Astrocyte (in vitro differentiated cells and primary cell): ENCODE measurements at regions not wholly inside any gene's neighbourhood (a gene's known extent, or its start where the extent isn't known, plus 50 kb on each side); places are given as distances from the start of the nearest gene placed in this dataset.

Experiments used
- DNase-seq: peaks from one replicate; pipeline ENCODE4 v3.0.0-alpha.2; 2010; ENCODE audit warnings: low read depth
- FAIRE-seq: peaks from 2 replicates; lab custom pipeline; 2011; peaks lifted over from hg19 to GRCh38; lab: Jason Lieb, UNC
- H2AFZ ChIP-seq: 2 replicates; pipeline ENCODE4 v1.6.0; 2012; ENCODE audit warnings: low read depth, low read length, inconsistent platforms
- H3K27ac ChIP-seq: 2 replicates; pipeline ENCODE4 v1.5.1; 2011; ENCODE audit warnings: low read depth, low read length, inconsistent platforms
- H3K27me3 ChIP-seq: 2 replicates; pipeline ENCODE4 v1.6.0; 2011; ENCODE audit warnings: low read length, inconsistent platforms; ENCODE audit not compliant: insufficient read depth
- H3K36me3 ChIP-seq: 2 replicates; pipeline ENCODE4 v1.5.1; 2011; ENCODE audit warnings: low read length, inconsistent platforms; ENCODE audit not compliant: insufficient read depth
- H3K4me1 ChIP-seq: 2 replicates; pipeline ENCODE4 v1.5.1; 2011; ENCODE audit warnings: low read length, inconsistent platforms; ENCODE audit not compliant: insufficient read depth
- H3K4me2 ChIP-seq: 2 replicates; pipeline ENCODE4 v1.6.0; 2012; ENCODE audit warnings: low read length, inconsistent platforms
- H3K4me3 ChIP-seq: 2 replicates; pipeline ENCODE4 v1.5.1; 2011; ENCODE audit warnings: low read depth, mild to moderate bottlenecking, low read length, inconsistent platforms; ENCODE audit not compliant: insufficient read depth
- H3K79me2 ChIP-seq: 2 replicates; pipeline ENCODE4 v1.6.0; 2012; ENCODE audit warnings: mild to moderate bottlenecking, low read length, inconsistent platforms; ENCODE audit not compliant: insufficient read depth
- H3K9ac ChIP-seq: 2 replicates; pipeline ENCODE4 v1.6.0; 2012; ENCODE audit warnings: mild to moderate bottlenecking, low read length, inconsistent platforms
- H3K9me3 ChIP-seq: 2 replicates; pipeline ENCODE4 v1.5.1; 2012; ENCODE audit warnings: low read depth, mild to moderate bottlenecking, low read length, inconsistent platforms; ENCODE audit not compliant: insufficient read depth
- H4K20me1 ChIP-seq: 2 replicates; pipeline ENCODE4 v1.6.0; 2012; ENCODE audit warnings: low read length, inconsistent platforms; ENCODE audit not compliant: insufficient read depth
- H3K27ac Mint-ChIP-seq: one replicate; pipeline ENCODE4 v1.8.0; 2021; ENCODE audit warnings: mild to moderate bottlenecking, mixed read lengths; ENCODE audit not compliant: unreplicated experiment
- H3K27me3 Mint-ChIP-seq: one replicate; pipeline ENCODE4 v1.8.0; 2021; ENCODE audit warnings: low read depth, mixed read lengths; ENCODE audit not compliant: unreplicated experiment
- H3K36me3 Mint-ChIP-seq: one replicate; pipeline ENCODE4 v1.8.0; 2021; ENCODE audit warnings: low read depth, mixed read lengths; ENCODE audit not compliant: unreplicated experiment
- H3K4me1 Mint-ChIP-seq: one replicate; pipeline ENCODE4 v1.8.0; 2021; ENCODE audit warnings: low read depth, mixed read lengths; ENCODE audit not compliant: unreplicated experiment
- H3K4me3 Mint-ChIP-seq: one replicate; pipeline ENCODE4 v1.8.0; 2021; ENCODE audit warnings: mild to moderate bottlenecking, moderate library complexity, mixed read lengths; ENCODE audit not compliant: unreplicated experiment
- H3K9me3 Mint-ChIP-seq: one replicate; pipeline ENCODE4 v1.8.0; 2021; ENCODE audit warnings: mild to moderate bottlenecking, mixed read lengths; ENCODE audit not compliant: unreplicated experiment
- CTCF ChIP-seq: IDR thresholded peaks from 2 replicates; pipeline ENCODE4 v1.5.1; 2011; ENCODE audit warnings: low read depth, mild to moderate bottlenecking, inconsistent platforms, low read length, moderate library complexity; ENCODE audit not compliant: insufficient read depth
- EZH2 ChIP-seq: IDR thresholded peaks from 2 replicates; pipeline ENCODE4 v1.6.1; 2012; ENCODE audit warnings: mild to moderate bottlenecking, low read length, inconsistent platforms; ENCODE audit not compliant: insufficient read depth

DNA sequence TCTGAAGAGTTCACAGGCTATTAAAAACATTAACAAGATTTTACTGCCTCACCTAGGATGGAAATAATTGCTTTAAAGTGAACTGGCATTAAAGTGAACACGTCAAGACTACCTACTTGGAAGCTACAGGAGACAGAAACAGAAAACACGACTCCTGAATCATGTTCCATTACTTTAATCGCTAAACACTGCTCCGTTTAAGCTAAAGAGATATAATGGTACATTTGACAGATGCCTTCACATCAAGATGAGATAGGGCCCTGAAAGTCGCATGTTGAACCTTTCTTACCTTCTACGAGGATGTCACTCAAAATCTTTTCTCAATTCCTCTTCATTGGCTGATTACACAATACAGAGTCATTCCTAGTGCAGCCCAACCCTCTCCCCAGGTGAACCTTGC lies 206.3 kb upstream of the GATB start:
- Mint-ChIP-seq H3K27me3 (no peaks in the 10 kb centered on the region), H3K27ac (no peak overlapping the region), H3K9me3 (peaks cover 2% of the 10 kb centered on the region), H3K4me3 (no peak overlapping the region), H3K4me1 (peaks cover 3% of the 10 kb centered on the region), H3K36me3 (no peaks in the 10 kb centered on the region)
- DNase-seq (no peak), FAIRE-seq (no peak)
- Histone ChIP-seq H3K36me3 (no peaks in the 10 kb centered on the region), H2AFZ (no peak overlapping the region), H4K20me1 (no peaks in the 10 kb centered on the region), H3K9me3 (no peaks in the 10 kb centered on the region), H3K4me1 (no peaks in the 10 kb centered on the region), H3K9ac (no peak overlapping the region), H3K4me2 (no peak overlapping the region), H3K27ac (no peak overlapping the region), H3K4me3 (no peak overlapping the region), H3K79me2 (no peaks in the 10 kb centered on the region), H3K27me3 (no peaks in the 10 kb centered on the region)
- TF ChIP-seq CTCF (no peak), EZH2 (no peak)

- peaks cover 3% of the 10 kb centered on the region for H3K27me3 ChIP-seq
- no peaks in the 10 kb centered on the region for H3K79me2 ChIP-seq
- peaks cover 5% of the 10 kb centered on the region for H3K4me1 Mint-ChIP-seq
- no peak overlapping the region for H3K9ac ChIP-seq
- no peaks in the 10 kb centered on the region for H3K9me3 ChIP-seq
- no peak overlapping the region for H3K4me3 Mint-ChIP-seq
- H4K20me1 ChIP-seq = no peaks in the 10 kb centered on the region
- peaks cover 3% of the 10 kb centered on the region for H3K9me3 Mint-ChIP-seq
- H3K36me3 Mint-ChIP-seq = no peaks in the 10 kb centered on the region
- DNase-seq = no peak
- H3K36me3 ChIP-seq = no peaks in the 10 kb centered on the region
- no peak overlapping the region for H3K4me3 ChIP-seq
- peaks cover 3% of the 10 kb centered on the region for H3K4me1 ChIP-seq
- peaks cover 8% of the 10 kb centered on the region for H3K27me3 Mint-ChIP-seq
- H3K27ac ChIP-seq = no peak overlapping the region
- no peak for FAIRE-seq
- no peak overlapping the region for H3K27ac Mint-ChIP-seq
- no peak overlapping the region for H2AFZ ChIP-seq
- TF ChIP-seq CTCF (no peak), EZH2 (no peak)
- H3K4me2 ChIP-seq = no peak overlapping the region
Observed at GRCh38 chr4:151962138-151962823, 201.5 kb upstream of the GATB start.

DNA sequence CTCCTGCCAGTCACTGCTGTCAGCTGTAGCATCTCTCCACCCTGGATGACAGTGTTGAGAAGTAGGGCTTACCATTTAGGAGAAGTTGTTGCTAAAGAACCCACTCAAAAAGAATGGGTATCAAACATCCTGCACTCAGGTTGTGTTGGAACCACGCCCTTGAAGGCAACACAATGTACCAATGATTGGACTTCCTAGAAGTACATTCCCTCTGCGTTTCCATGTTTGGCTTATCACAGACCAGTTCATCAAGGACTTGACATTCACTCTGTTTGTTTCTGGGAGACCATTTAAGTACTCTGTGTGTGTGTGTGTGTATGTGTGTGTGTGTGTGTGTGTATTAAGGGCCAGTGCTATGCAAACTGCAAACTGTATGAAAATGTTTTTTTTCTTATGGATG lies 200.6 kb upstream of the GATB start:
- Histone ChIP-seq H3K9ac (no peak overlapping the region), H3K4me3 (no peak overlapping the region), H3K27me3 (peaks cover 3% of the 10 kb centered on the region), H3K4me2 (no peak overlapping the region), H3K79me2 (no peaks in the 10 kb centered on the region), H3K36me3 (no peaks in the 10 kb centered on the region), H4K20me1 (no peaks in the 10 kb centered on the region), H3K27ac (no peak overlapping the region), H3K9me3 (no peaks in the 10 kb centered on the region), H2AFZ (no peak overlapping the region), H3K4me1 (peaks cover 5% of the 10 kb centered on the region)
- Mint-ChIP-seq H3K27ac (no peak overlapping the region), H3K4me3 (no peak overlapping the region), H3K36me3 (no peaks in the 10 kb centered on the region), H3K9me3 (peaks cover 3% of the 10 kb centered on the region), H3K27me3 (peaks cover 8% of the 10 kb centered on the region), H3K4me1 (peaks cover 10% of the 10 kb centered on the region)
- FAIRE-seq (no peak), DNase-seq (no peak)
- TF ChIP-seq CTCF (no peak), EZH2 (no peak)
